ENCODE measurements at regions not wholly inside any gene's neighbourhood (a gene's known extent, or its start where the extent isn't known, plus 50 kb on each side); places are given as distances from the start of the nearest gene placed in this dataset.

DNA sequence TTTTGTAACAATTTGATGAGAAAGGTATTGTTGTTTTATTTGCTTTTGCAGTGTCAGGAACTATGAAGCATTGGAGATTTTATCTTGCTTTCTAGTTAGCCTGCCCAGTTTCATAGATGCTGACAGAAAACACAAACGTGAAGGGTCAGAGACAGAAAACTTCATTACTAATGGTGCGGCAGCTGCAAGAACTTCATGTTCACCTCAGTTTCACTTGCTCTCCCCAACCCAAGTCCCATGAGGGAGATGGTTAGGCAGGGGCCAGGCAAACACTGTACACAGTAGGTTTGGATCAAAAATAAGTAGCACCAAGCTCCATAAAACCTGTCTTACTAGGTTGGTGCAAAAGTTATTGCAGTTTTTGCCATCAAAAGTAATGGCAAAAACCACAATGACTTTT is 550.2 kb upstream of the MIR17HG start:
- TF ChIP-seq ZNF274 (IDR thresholded peaks at IDR 0.05; ENCODE audit: low read depth, low read length): no peak
- TF ChIP-seq YY1 (IDR thresholded peaks at IDR 0.05; ENCODE audit: insufficient read depth, insufficient read length): no peak
